C4-2B (cell line): ENCODE measurements at regions not wholly inside any gene's neighbourhood (a gene's known extent, or its start where the extent isn't known, plus 50 kb on each side); places are given as distances from the start of the nearest gene placed in this dataset.

Experiments used
- ZFX ChIP-seq: fragments of 450-650 bp; IDR thresholded peaks from 2 replicates; pipeline ENCODE4 v1.6.1; 2017
- TF ChIP-seq, protein P1 (sequence below): fragments of 450-650 bp; conservative IDR thresholded peaks from 2 replicates; pipeline ENCODE4 v1.5.1; 2017; ENCODE audit warnings: mild to moderate bottlenecking

GRCh38 chr5:1938310-1939000, 55.7 kb upstream of the IRX4 start:
- TF ChIP-seq, protein P1, sequence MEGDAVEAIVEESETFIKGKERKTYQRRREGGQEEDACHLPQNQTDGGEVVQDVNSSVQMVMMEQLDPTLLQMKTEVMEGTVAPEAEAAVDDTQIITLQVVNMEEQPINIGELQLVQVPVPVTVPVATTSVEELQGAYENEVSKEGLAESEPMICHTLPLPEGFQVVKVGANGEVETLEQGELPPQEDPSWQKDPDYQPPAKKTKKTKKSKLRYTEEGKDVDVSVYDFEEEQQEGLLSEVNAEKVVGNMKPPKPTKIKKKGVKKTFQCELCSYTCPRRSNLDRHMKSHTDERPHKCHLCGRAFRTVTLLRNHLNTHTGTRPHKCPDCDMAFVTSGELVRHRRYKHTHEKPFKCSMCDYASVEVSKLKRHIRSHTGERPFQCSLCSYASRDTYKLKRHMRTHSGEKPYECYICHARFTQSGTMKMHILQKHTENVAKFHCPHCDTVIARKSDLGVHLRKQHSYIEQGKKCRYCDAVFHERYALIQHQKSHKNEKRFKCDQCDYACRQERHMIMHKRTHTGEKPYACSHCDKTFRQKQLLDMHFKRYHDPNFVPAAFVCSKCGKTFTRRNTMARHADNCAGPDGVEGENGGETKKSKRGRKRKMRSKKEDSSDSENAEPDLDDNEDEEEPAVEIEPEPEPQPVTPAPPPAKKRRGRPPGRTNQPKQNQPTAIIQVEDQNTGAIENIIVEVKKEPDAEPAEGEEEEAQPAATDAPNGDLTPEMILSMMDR = no peak
- TF ChIP-seq ZFX = no peak
